ENCODE measurements at regions not wholly inside any gene's neighbourhood (a gene's known extent, or its start where the extent isn't known, plus 50 kb on each side); places are given as distances from the start of the nearest gene placed in this dataset.

DNA sequence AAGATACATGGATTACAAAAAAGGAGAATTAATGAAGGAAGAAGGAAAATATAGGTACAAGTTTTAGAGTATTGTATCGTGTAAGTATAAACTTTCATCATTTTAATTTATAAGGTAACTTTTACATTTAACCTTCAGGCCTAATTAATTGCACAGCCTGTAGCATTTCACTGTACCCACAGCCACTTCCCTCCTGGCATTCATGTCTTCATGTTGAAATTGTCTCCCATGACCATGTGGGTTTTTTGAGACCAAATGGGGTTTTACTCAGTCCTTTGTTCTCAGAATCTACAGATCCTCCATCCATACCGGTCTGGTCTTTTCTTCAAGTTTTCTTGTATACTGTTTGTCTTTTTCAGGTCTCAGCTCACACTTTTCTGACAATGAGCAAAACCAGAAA is 194.3 kb upstream of the CLNK start:
- TF ChIP-seq, protein P1, sequence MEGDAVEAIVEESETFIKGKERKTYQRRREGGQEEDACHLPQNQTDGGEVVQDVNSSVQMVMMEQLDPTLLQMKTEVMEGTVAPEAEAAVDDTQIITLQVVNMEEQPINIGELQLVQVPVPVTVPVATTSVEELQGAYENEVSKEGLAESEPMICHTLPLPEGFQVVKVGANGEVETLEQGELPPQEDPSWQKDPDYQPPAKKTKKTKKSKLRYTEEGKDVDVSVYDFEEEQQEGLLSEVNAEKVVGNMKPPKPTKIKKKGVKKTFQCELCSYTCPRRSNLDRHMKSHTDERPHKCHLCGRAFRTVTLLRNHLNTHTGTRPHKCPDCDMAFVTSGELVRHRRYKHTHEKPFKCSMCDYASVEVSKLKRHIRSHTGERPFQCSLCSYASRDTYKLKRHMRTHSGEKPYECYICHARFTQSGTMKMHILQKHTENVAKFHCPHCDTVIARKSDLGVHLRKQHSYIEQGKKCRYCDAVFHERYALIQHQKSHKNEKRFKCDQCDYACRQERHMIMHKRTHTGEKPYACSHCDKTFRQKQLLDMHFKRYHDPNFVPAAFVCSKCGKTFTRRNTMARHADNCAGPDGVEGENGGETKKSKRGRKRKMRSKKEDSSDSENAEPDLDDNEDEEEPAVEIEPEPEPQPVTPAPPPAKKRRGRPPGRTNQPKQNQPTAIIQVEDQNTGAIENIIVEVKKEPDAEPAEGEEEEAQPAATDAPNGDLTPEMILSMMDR (conservative IDR thresholded peaks at IDR 0.05; ENCODE audit: low read length), result no peak
- no peak for TF ChIP-seq EZH2phosphoT487 (IDR thresholded peaks at IDR 0.05; ENCODE audit: borderline replicate concordance, low read depth, low read length)
- Histone ChIP-seq H3K4me3 (ENCODE audit: low read depth, low read length, poor library complexity, severe bottlenecking) (no peak overlapping the region), H3K9me3 (ENCODE audit: low read length) (no peaks in the 10 kb centered on the region), H3K27ac (ENCODE audit: low read depth, low read length, poor library complexity, severe bottlenecking) (no peak overlapping the region), H3K79me2 (ENCODE audit: insufficient read depth, low read depth, low read length) (no peaks in the 10 kb centered on the region), H4K20me1 (ENCODE audit: insufficient read depth, low read length) (no peaks in the 10 kb centered on the region), H3K36me3 (ENCODE audit: insufficient read depth, low read length) (no peaks in the 10 kb centered on the region), H3K9me2 (ENCODE audit: insufficient read depth, low read length) (no peaks in the 10 kb centered on the region), H2AFZ (ENCODE audit: low read length) (no peak overlapping the region), H3K4me1 (ENCODE audit: insufficient read depth, low read length, poor library complexity, severe bottlenecking) (no peaks in the 10 kb centered on the region), H3K4me2 (ENCODE audit: low read length) (no peak overlapping the region)
- intact Hi-C loops (cut with micrococcal nuclease; ENCODE audit: unreplicated experiment), result no loop called here
- DNase-seq (ENCODE audit: low spot score), result no peak
- POLR2A ChIA-PET, result no interaction called here
- CTCF ChIA-PET (ENCODE audit: unreplicated experiment), result no interaction called here
- BruUV-seq (replicated peaks), result no TSS peak

DNA sequence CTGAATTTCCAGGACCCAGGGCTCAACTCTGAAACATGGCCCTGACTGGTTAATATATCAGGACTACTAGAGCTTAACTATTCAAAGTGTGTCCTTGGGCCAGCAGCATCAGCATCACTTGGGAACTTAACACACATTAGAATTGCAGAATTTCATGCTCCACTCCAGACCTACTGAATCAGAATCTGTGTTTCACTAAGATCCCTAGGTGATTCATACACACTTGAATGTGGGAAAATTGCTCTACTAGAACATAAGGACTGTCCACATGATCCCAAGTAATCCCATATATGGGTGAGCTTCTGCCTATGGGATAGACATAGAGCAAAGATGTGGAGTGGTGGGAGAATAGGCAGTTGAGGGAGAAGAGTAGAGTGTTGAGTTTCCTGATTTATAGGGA is 192.5 kb upstream of the CLNK start:
- DNase-seq (ENCODE audit: low spot score), result no peak
- Histone ChIP-seq H3K9me2 (ENCODE audit: insufficient read depth, low read length) (no peaks in the 10 kb centered on the region), H3K4me2 (ENCODE audit: low read length) (no peak overlapping the region), H3K27ac (ENCODE audit: low read depth, low read length, poor library complexity, severe bottlenecking) (no peak overlapping the region), H2AFZ (ENCODE audit: low read length) (no peak overlapping the region), H3K79me2 (ENCODE audit: insufficient read depth, low read depth, low read length) (no peaks in the 10 kb centered on the region), H3K4me1 (ENCODE audit: insufficient read depth, low read length, poor library complexity, severe bottlenecking) (no peaks in the 10 kb centered on the region), H4K20me1 (ENCODE audit: insufficient read depth, low read length) (no peaks in the 10 kb centered on the region), H3K9me3 (ENCODE audit: low read length) (no peaks in the 10 kb centered on the region), H3K4me3 (ENCODE audit: low read depth, low read length, poor library complexity, severe bottlenecking) (no peak overlapping the region), H3K36me3 (ENCODE audit: insufficient read depth, low read length) (no peaks in the 10 kb centered on the region)
- intact Hi-C loops (cut with micrococcal nuclease; ENCODE audit: unreplicated experiment), result no loop called here
- POLR2A ChIA-PET, result interaction anchor here (1.2 kb wide), 1 partner anchor 16 kb away, joined by 3 read pairs; no protein-coding TSS in a partner anchor
- CTCF ChIA-PET (ENCODE audit: unreplicated experiment), result no interaction called here
- no peak for TF ChIP-seq EZH2phosphoT487 (IDR thresholded peaks at IDR 0.05; ENCODE audit: borderline replicate concordance, low read depth, low read length)
- TF ChIP-seq, protein P1 (conservative IDR thresholded peaks at IDR 0.05; ENCODE audit: low read length), result no peak
- BruUV-seq (replicated peaks), result no TSS peak

DNA sequence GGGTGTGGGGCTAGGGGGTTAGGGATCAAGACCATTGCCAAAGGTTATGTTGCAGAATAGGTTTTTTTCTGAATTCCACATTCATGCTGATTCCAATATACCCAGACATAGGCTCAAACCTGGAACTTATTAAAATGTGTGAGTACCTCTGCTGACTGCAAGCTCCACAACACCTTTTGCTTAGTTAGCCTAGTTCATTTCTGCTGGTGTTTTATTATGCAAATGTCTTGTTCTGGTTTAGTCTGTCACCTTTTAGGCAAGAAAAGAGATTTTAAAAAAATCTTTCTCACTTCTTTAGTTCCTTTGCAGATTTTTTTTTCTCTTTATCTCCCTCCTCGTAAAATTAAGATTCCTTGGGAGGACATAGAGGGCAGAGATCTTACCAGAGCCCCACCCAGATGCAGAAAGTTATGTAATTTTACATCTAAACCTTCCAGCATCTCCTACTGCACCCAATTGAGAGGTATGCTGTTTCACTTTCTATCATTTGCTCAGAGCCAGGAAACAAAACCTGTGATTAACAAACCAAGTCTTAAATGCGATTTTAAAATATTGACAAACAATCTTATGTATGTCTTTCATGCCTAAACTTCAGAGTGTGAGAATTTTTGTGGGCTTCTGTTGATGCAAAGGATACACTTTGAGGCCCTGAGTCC is 190.7 kb upstream of the CLNK start:
- H3K27ac ChIP-seq (ENCODE audit: low read depth, low read length, poor library complexity, severe bottlenecking), result no peak overlapping the region
- H3K4me1 ChIP-seq (ENCODE audit: insufficient read depth, low read length, poor library complexity, severe bottlenecking), result no peaks in the 10 kb centered on the region
- intact Hi-C loops (cut with micrococcal nuclease; ENCODE audit: unreplicated experiment), result no loop called here
- H3K9me3 ChIP-seq (ENCODE audit: low read length), result no peaks in the 10 kb centered on the region
- H3K9me2 ChIP-seq (ENCODE audit: insufficient read depth, low read length), result no peaks in the 10 kb centered on the region
- no peak overlapping the region for H3K4me3 ChIP-seq (ENCODE audit: low read depth, low read length, poor library complexity, severe bottlenecking)
- H4K20me1 ChIP-seq (ENCODE audit: insufficient read depth, low read length), result no peaks in the 10 kb centered on the region
- POLR2A ChIA-PET, result no interaction called here
- BruUV-seq (replicated peaks), result no TSS peak
- H2AFZ ChIP-seq (ENCODE audit: low read length), result no peak overlapping the region
- TF ChIP-seq, protein P1 (conservative IDR thresholded peaks at IDR 0.05; ENCODE audit: low read length), result no peak
- TF ChIP-seq EZH2phosphoT487 (IDR thresholded peaks at IDR 0.05; ENCODE audit: borderline replicate concordance, low read depth, low read length), result no peak
- CTCF ChIA-PET (ENCODE audit: unreplicated experiment), result no interaction called here
- H3K36me3 ChIP-seq (ENCODE audit: insufficient read depth, low read length), result no peaks in the 10 kb centered on the region
- no peak for DNase-seq (ENCODE audit: low spot score)
- H3K4me2 ChIP-seq (ENCODE audit: low read length), result no peak overlapping the region
- H3K79me2 ChIP-seq (ENCODE audit: insufficient read depth, low read depth, low read length), result no peaks in the 10 kb centered on the region
